ENCODE measurements at regions not wholly inside any gene's neighbourhood (a gene's known extent, or its start where the extent isn't known, plus 50 kb on each side); places are given as distances from the start of the nearest gene placed in this dataset.

DNA sequence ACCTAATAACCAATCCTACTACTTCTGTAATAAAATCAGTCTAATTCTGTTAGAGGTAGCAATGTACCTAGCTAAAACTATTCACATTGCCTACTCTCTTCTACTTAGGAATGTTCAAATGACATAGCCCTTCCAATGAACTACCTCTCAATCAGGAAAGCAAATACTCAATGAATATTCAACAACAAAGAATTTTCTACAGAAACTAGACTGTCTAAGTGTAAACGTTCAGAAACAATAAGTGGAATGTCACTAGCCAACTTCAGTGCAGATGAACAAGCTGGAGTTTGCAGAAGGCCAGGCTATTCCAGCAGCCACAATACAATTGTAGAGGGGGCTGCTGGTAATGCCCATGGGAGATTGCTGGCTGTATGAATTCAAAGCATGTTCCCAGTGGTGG lies 743.2 kb upstream of the CDH10 start:
- Histone ChIP-seq H3K27me3 (replicated peaks; ENCODE audit: control insufficient read depth, insufficient read depth, low read length) (no peaks in the 10 kb centered on the region), H3K9ac (ENCODE audit: low read length) (no peak overlapping the region), H3K36me3 (ENCODE audit: control insufficient read depth, insufficient read depth, low read length, severe bottlenecking) (no peaks in the 10 kb centered on the region), H3K4me1 (ENCODE audit: control insufficient read depth, insufficient read depth, low read length) (no peaks in the 10 kb centered on the region), H3K4me3 (ENCODE audit: low read length) (no peak overlapping the region), H3K9me3 (ENCODE audit: control insufficient read depth, low read length) (peaks cover 5% of the 10 kb centered on the region)
- no peak for DNase-seq (ENCODE audit: low read depth)

DNA sequence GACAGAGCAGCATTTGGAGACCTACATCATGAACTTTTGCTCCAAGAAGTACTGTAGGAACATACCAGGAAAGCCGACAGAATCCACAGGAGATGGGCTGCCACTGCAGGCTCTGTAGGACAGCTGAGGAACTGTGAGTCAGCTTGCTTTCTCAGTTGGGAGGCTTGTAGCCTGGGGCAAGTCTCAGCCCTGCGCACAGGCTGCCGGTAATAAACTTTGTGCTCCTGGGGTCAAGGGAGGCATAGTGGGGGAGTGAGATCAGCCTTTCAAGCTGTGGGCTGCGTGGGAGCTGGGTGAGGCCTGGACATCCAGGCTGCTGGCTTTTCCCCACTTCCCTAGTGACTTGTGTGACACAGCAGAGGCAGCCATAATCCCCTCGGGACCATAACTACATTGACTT lies 718.0 kb upstream of the CDH10 start:
- Histone ChIP-seq H3K27me3 (replicated peaks; ENCODE audit: control insufficient read depth, insufficient read depth, low read length) (no peaks in the 10 kb centered on the region), H3K36me3 (ENCODE audit: control insufficient read depth, insufficient read depth, low read length, severe bottlenecking) (no peaks in the 10 kb centered on the region), H3K4me3 (ENCODE audit: low read length) (no peak overlapping the region), H3K9ac (ENCODE audit: low read length) (no peak overlapping the region), H3K4me1 (ENCODE audit: control insufficient read depth, insufficient read depth, low read length) (no peaks in the 10 kb centered on the region), H3K9me3 (ENCODE audit: control insufficient read depth, low read length) (peaks cover 3% of the 10 kb centered on the region)
- DNase-seq (ENCODE audit: low read depth), result no peak

DNA sequence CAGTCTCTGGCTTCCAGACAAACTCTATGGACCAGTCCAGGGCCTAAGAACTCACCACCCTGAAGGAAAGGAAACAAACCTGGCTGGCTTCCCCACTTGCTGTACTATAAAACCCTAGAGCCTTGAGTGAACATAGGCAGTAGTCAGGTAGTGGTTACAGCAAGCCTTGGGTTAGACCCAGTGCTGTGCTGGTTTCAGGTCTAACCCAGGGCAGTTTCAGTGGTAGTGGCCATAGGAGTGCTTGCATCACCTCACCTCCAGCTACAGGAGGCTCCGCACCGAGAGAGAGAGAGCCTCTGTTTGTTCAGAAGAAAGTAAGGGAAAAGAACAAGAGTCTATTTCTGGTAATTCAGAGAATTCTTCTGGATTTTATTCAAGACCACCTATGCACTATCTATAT lies 714.1 kb upstream of the CDH10 start:
- no peaks in the 10 kb centered on the region for H3K36me3 ChIP-seq (ENCODE audit: control insufficient read depth, insufficient read depth, low read length, severe bottlenecking)
- H3K4me1 ChIP-seq (ENCODE audit: control insufficient read depth, insufficient read depth, low read length), result no peaks in the 10 kb centered on the region
- no peak for DNase-seq (ENCODE audit: low read depth)
- H3K9me3 ChIP-seq (ENCODE audit: control insufficient read depth, low read length), result no peaks in the 10 kb centered on the region
- no peak overlapping the region for H3K9ac ChIP-seq (ENCODE audit: low read length)
- H3K4me3 ChIP-seq (ENCODE audit: low read length), result no peak overlapping the region
- no peaks in the 10 kb centered on the region for H3K27me3 ChIP-seq (replicated peaks; ENCODE audit: control insufficient read depth, insufficient read depth, low read length)

DNA sequence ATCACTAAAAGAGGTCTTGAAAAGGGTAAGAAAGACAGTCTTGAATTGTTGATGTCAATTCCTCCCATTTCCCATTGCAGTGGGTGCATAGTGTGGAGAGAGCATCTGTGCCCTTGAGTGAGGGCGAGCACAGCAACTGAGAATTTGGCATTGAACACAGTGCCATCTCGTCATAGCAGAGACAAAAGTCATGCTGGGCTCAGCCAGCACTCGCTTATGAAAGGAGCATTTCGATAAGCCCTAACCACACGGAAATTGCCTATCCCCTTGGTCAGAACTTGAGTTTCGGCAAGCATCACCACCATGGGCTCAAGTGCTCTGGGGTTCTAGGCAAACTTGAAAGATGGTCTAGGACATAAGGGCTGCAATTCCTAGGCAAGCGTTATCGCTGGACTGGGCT lies 712.8 kb upstream of the CDH10 start:
- no peaks in the 10 kb centered on the region for H3K4me1 ChIP-seq (ENCODE audit: control insufficient read depth, insufficient read depth, low read length)
- DNase-seq (ENCODE audit: low read depth), result no peak
- H3K4me3 ChIP-seq (ENCODE audit: low read length), result no peak overlapping the region
- no peaks in the 10 kb centered on the region for H3K36me3 ChIP-seq (ENCODE audit: control insufficient read depth, insufficient read depth, low read length, severe bottlenecking)
- no peaks in the 10 kb centered on the region for H3K9me3 ChIP-seq (ENCODE audit: control insufficient read depth, low read length)
- H3K27me3 ChIP-seq (replicated peaks; ENCODE audit: control insufficient read depth, insufficient read depth, low read length), result no peaks in the 10 kb centered on the region
- no peak overlapping the region for H3K9ac ChIP-seq (ENCODE audit: low read length)

DNA sequence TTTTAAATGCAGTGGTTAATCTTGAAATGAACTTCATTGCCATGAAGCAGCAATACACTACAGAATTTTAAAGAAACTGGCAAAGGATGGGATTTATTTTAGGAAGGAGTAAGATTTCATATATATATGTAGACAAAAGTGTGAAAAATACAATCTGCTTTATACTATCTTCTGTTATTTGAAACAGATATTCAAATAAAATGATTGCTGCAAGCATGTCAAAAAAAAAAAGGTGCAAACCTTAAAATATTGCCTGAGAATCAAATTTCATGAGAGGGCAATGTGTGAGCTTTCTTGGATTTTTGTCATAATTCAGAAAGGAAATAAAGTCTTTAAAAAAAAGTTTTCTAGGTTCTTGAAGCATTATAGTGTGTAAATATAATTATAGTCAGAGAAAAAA lies 705.0 kb upstream of the CDH10 start:
- no peaks in the 10 kb centered on the region for H3K9me3 ChIP-seq (ENCODE audit: control insufficient read depth, low read length)
- H3K4me1 ChIP-seq (ENCODE audit: control insufficient read depth, insufficient read depth, low read length), result no peaks in the 10 kb centered on the region
- no peak overlapping the region for H3K4me3 ChIP-seq (ENCODE audit: low read length)
- no peaks in the 10 kb centered on the region for H3K27me3 ChIP-seq (replicated peaks; ENCODE audit: control insufficient read depth, insufficient read depth, low read length)
- DNase-seq (ENCODE audit: low read depth), result no peak
- no peaks in the 10 kb centered on the region for H3K36me3 ChIP-seq (ENCODE audit: control insufficient read depth, insufficient read depth, low read length, severe bottlenecking)
- H3K9ac ChIP-seq (ENCODE audit: low read length), result no peak overlapping the region

DNA sequence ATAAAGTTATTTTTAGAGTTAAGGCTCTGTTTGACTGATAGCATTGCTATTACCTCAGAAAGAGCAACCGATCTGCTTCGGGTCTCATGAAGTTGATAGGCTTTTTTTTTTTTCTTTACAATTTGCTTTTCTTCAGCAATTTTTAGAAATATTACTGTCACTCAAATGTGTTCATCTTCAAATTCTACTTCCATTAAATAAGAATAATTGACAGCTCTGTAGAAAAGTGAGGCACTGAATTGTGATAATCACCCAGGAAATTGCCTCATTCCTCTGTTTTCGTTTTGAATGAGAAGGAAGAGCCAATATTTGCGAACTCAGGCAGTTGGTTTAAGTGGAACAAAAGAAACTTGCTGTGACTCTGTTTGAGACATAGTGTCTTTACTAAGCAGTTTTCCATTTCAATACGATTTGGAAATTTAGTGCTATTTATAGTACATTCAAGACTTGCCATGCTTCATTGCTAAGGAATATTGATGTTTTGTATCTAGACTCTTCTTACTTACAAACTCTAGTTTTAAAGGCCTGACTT lies 700.5 kb upstream of the CDH10 start:
- DNase-seq (ENCODE audit: low read depth), result no peak
- H3K9me3 ChIP-seq (ENCODE audit: control insufficient read depth, low read length), result peaks cover 7% of the 10 kb centered on the region
- H3K4me1 ChIP-seq (ENCODE audit: control insufficient read depth, insufficient read depth, low read length), result no peaks in the 10 kb centered on the region
- no peaks in the 10 kb centered on the region for H3K27me3 ChIP-seq (replicated peaks; ENCODE audit: control insufficient read depth, insufficient read depth, low read length)
- no peaks in the 10 kb centered on the region for H3K36me3 ChIP-seq (ENCODE audit: control insufficient read depth, insufficient read depth, low read length, severe bottlenecking)
- H3K9ac ChIP-seq (ENCODE audit: low read length), result no peak overlapping the region
- no peak overlapping the region for H3K4me3 ChIP-seq (ENCODE audit: low read length)

DNA sequence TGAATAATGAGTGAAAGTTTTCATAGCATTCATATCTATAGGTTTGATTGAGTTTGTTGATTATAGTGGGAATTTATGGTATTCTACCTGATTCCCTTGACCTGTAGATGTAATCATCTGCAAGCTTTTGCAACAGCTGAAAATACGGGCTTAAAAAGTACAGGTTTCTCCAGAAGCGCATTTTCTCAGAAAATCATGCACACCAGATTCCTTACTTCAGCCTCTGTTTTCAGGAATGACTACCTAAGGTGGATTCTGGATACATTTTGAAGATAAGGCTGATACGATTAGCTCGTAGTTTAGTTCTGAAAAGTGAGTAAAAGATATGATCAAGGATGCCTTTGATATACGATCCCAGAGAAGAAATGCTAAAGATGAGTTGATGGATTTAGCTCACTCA lies 694.8 kb upstream of the CDH10 start:
- no peak for DNase-seq (ENCODE audit: low read depth)
- no peaks in the 10 kb centered on the region for H3K27me3 ChIP-seq (replicated peaks; ENCODE audit: control insufficient read depth, insufficient read depth, low read length)
- no peaks in the 10 kb centered on the region for H3K36me3 ChIP-seq (ENCODE audit: control insufficient read depth, insufficient read depth, low read length, severe bottlenecking)

DNA sequence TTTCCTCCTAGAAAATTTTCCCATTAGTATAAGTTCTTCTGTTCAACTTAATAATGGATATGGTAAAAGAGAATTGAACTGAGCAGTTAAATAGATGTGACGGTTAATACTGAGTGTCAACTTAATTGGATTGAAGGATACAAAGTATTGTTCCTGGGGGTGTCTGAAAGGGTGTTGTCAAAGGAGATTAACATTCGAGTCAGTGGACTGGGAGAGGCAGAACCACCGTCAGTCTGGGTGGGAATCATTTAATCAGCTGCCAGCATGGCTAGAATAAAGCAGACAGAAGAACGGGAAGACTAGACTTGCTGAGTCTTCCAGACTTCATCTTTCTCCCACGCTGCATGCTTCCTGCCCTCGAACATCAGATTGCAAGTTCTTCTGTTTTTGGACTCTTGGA lies 689.6 kb upstream of the CDH10 start:
- H3K27me3 ChIP-seq (replicated peaks; ENCODE audit: control insufficient read depth, insufficient read depth, low read length), result no peaks in the 10 kb centered on the region
- no peak overlapping the region for H3K9ac ChIP-seq (ENCODE audit: low read length)
- H3K4me3 ChIP-seq (ENCODE audit: low read length), result no peak overlapping the region
- no peaks in the 10 kb centered on the region for H3K36me3 ChIP-seq (ENCODE audit: control insufficient read depth, insufficient read depth, low read length, severe bottlenecking)
- no peak for DNase-seq (ENCODE audit: low read depth)
- peaks cover 3% of the 10 kb centered on the region for H3K9me3 ChIP-seq (ENCODE audit: control insufficient read depth, low read length)
- H3K4me1 ChIP-seq (ENCODE audit: control insufficient read depth, insufficient read depth, low read length), result no peaks in the 10 kb centered on the region

More for the DNA sequence above, 694.8 kb upstream of the CDH10 start:
- Histone ChIP-seq H3K9ac (ENCODE audit: low read length) (no peak overlapping the region), H3K4me3 (ENCODE audit: low read length) (no peak overlapping the region), H3K4me1 (ENCODE audit: control insufficient read depth, insufficient read depth, low read length) (no peaks in the 10 kb centered on the region), H3K9me3 (ENCODE audit: control insufficient read depth, low read length) (peaks cover 13% of the 10 kb centered on the region)

DNA sequence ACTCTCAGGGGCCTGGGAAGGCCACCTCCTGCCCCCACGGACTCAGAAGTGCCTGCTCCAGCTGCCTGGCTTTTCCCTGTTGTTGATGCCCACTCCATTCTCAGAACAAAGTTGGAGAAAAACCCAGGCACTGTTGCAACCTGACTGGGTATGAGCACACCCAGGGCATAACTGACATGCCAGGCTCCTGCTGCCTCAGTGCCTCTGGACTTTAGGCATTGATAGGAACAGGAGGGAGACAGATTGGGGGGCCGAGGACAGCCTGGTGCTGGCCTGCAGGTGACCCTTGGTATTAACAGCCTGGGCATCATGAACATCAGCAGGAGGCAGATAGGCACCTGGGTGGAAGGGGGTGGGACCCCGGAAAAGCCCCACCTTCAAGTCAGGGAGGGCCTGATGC lies 685.9 kb upstream of the CDH10 start:
- Histone ChIP-seq H3K4me3 (ENCODE audit: low read length) (no peak overlapping the region), H3K36me3 (ENCODE audit: control insufficient read depth, insufficient read depth, low read length, severe bottlenecking) (no peaks in the 10 kb centered on the region), H3K27me3 (replicated peaks; ENCODE audit: control insufficient read depth, insufficient read depth, low read length) (no peaks in the 10 kb centered on the region), H3K9me3 (ENCODE audit: control insufficient read depth, low read length) (peaks cover 3% of the 10 kb centered on the region), H3K4me1 (ENCODE audit: control insufficient read depth, insufficient read depth, low read length) (no peaks in the 10 kb centered on the region), H3K9ac (ENCODE audit: low read length) (no peak overlapping the region)
- no peak for DNase-seq (ENCODE audit: low read depth)

DNA sequence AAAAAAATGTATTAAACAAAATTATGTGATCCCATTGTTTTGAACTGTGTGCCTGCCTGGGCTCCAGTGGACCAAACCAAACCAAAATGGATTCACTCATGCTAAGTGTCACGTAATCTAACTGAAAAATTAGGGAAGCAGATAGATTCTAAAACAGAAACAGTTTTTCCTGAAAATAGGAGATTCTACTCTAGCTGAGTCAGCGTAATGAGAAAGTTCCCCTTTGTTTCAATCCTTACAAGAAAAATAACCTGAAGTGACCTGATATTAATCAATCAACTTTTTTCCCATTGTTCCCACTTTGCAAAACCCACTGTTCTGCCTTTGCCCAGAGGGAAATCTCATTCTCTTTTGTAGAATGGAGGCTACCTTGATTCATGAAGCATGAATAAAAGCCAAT lies 682.4 kb upstream of the CDH10 start:
- H3K4me3 ChIP-seq (ENCODE audit: low read length), result no peak overlapping the region
- H3K9ac ChIP-seq (ENCODE audit: low read length), result no peak overlapping the region
- DNase-seq (ENCODE audit: low read depth), result no peak

DNA sequence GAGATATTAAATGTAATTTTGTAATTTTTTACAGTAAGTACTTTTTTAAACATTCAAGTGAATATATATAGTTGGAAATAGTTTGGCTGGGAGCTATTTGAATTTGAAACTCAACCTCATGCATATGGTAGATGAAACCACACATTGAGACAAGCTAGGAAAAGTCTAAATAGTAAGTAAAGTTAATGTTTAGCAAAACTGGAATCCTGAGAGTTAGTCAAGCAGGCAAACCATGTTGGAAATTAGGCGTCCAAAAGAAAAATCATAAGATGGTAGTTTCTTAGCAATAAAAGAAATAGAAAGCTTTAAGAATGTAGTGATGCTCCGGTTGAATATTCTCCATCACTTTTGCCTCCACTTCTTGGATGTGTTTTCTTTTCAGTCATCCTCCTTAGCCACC lies 657.1 kb upstream of the CDH10 start:
- DNase-seq (ENCODE audit: low read depth), result no peak
- H3K36me3 ChIP-seq (ENCODE audit: control insufficient read depth, insufficient read depth, low read length, severe bottlenecking), result no peaks in the 10 kb centered on the region
- H3K4me1 ChIP-seq (ENCODE audit: control insufficient read depth, insufficient read depth, low read length), result no peaks in the 10 kb centered on the region
- no peaks in the 10 kb centered on the region for H3K27me3 ChIP-seq (replicated peaks; ENCODE audit: control insufficient read depth, insufficient read depth, low read length)
- no peak overlapping the region for H3K4me3 ChIP-seq (ENCODE audit: low read length)
- peaks cover 3% of the 10 kb centered on the region for H3K9me3 ChIP-seq (ENCODE audit: control insufficient read depth, low read length)
- no peak overlapping the region for H3K9ac ChIP-seq (ENCODE audit: low read length)

More for the DNA sequence above, 682.4 kb upstream of the CDH10 start:
- Histone ChIP-seq H3K27me3 (replicated peaks; ENCODE audit: control insufficient read depth, insufficient read depth, low read length) (no peaks in the 10 kb centered on the region), H3K4me1 (ENCODE audit: control insufficient read depth, insufficient read depth, low read length) (no peaks in the 10 kb centered on the region), H3K36me3 (ENCODE audit: control insufficient read depth, insufficient read depth, low read length, severe bottlenecking) (no peaks in the 10 kb centered on the region), H3K9me3 (ENCODE audit: control insufficient read depth, low read length) (no peaks in the 10 kb centered on the region)

DNA sequence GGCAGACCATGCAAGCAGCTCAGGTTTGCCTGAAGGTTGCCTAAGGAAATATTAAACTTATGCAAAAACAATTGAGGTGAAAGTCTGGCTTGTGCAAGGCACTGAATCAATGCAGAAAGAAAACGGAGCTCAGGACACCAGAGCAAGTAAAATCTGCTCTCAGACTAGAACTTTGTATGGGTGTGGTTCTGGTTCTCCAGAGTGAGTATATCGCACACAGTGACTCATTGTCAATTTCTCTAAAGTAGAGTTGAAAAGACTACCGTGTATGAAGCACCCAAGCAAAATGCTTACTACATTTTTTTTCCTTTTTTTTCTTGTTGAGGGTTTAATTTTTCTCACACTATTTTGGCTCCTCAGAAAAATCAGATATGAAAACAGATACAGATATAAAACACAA lies 650.3 kb upstream of the CDH10 start:
- DNase-seq (ENCODE audit: low read depth), result no peak
- no peaks in the 10 kb centered on the region for H3K27me3 ChIP-seq (replicated peaks; ENCODE audit: control insufficient read depth, insufficient read depth, low read length)
- H3K4me1 ChIP-seq (ENCODE audit: control insufficient read depth, insufficient read depth, low read length), result no peaks in the 10 kb centered on the region
- H3K36me3 ChIP-seq (ENCODE audit: control insufficient read depth, insufficient read depth, low read length, severe bottlenecking), result no peaks in the 10 kb centered on the region
- H3K9ac ChIP-seq (ENCODE audit: low read length), result no peak overlapping the region
- no peak overlapping the region for H3K4me3 ChIP-seq (ENCODE audit: low read length)
- H3K9me3 ChIP-seq (ENCODE audit: control insufficient read depth, low read length), result no peaks in the 10 kb centered on the region
